Cardiac muscle cell (in vitro differentiated cells and primary cell): ENCODE measurements at regions not wholly inside any gene's neighbourhood (a gene's known extent, or its start where the extent isn't known, plus 50 kb on each side); places are given as distances from the start of the nearest gene placed in this dataset.

Source experiments
- DNase-seq, 2 donors: peaks; one replicate each; pipeline versions ENCODE4 v3.0.0 to v3.0.0-alpha.2; 2010 to 2017; ENCODE audit warnings: low read depth in 1 of 2, low spot score in 1 of 2
- H3K27ac ChIP-seq: fragments of 200-600 bp; sonication (generic); 2 replicates; pipeline ENCODE4 v1.5.1; 2016
- H3K27me3 ChIP-seq: fragments of 200-600 bp; sonication (generic); 2 replicates; pipeline ENCODE4 v1.6.0; 2016; ENCODE audit warnings: control low read depth
- H3K36me3 ChIP-seq: fragments of 200-600 bp; sonication (generic); 2 replicates; pipeline ENCODE4 v1.5.1; 2016; ENCODE audit warnings: control low read depth
- H3K4me1 ChIP-seq: fragments of 200-600 bp; sonication (generic); 2 replicates; pipeline ENCODE4 v1.8.1; 2017; ENCODE audit warnings: low read depth, mild to moderate bottlenecking, mixed run types
- H3K4me3 ChIP-seq: fragments of 200-600 bp; sonication (generic); 2 replicates; pipeline ENCODE4 v1.5.1; 2016; ENCODE audit warnings: mild to moderate bottlenecking
- H3K9me3 ChIP-seq: fragments of 200-600 bp; sonication (generic); 2 replicates; pipeline ENCODE4 v1.5.1; 2017; ENCODE audit warnings: low read depth, mild to moderate bottlenecking, control low read depth
- CTCF ChIP-seq: IDR thresholded peaks from 2 replicates; pipeline ENCODE4 v1.5.1; 2012; ENCODE audit warnings: low read depth, mild to moderate bottlenecking, low read length

- no peaks in the 10 kb centered on the region for H3K36me3 ChIP-seq
- no peak for DNase-seq
- H3K9me3 ChIP-seq = no peaks in the 10 kb centered on the region
- no peak overlapping the region for H3K4me3 ChIP-seq
- no peaks in the 10 kb centered on the region for H3K4me1 ChIP-seq
- H3K27me3 ChIP-seq = no peaks in the 10 kb centered on the region
- H3K27ac ChIP-seq = no peak overlapping the region
- TF ChIP-seq CTCF = no peak
Observed at GRCh38 chr6:125571207-125571755, 178.2 kb upstream of the HEY2 start.

DNA sequence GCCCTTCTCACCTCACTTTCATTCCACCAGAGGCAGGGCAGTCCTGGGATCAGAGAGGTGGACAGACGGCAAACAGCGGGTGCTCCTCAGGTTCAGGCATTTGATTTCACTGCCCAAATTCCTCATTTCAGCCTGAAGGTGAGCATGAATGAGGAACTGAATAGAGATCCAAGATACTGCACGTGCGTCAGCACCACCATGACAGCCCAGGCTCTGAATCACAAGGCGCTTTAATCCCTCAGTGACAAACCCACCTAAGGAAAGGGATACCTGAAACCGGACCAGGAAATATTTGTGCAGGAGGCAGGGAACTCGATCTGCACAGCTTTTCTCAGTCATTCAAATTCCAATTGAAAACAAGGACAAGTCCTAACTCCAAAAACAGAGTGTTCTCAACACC, 174.8 kb upstream of the HEY2 start:
- no peak overlapping the region for H3K4me3 ChIP-seq
- H3K36me3 ChIP-seq = no peaks in the 10 kb centered on the region
- H3K27ac ChIP-seq = no peak overlapping the region
- H3K9me3 ChIP-seq = no peaks in the 10 kb centered on the region
- peaks cover 20% of the 10 kb centered on the region for H3K4me1 ChIP-seq
- H3K27me3 ChIP-seq = no peaks in the 10 kb centered on the region
- no peak for DNase-seq
- no peak for TF ChIP-seq CTCF

DNA sequence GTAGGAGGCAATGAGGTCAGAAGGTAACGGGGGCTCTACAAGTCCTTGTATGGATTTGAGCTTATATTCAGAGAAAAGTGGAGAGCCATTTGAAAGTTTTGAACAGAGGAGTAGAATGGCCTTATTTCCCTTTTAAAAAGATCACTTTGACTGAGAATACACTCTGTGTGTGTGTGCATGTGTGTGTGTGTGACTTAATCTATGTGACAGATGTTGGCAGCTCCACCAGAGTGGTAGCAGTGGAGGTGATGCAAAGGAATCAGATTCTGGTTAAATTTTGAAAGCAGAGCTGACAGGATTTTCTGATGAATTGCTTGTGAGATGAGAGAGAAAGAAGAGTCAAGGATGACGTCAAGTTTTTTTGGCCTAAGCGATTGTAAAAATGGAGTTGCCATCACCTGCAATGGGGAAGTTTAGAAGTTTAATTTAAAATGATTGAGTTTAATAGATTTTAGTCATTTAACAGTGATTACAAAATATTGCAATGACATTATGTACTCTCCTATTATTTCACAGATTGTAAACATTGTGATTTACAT, 172.2 kb upstream of the HEY2 start:
- no peak for TF ChIP-seq CTCF

GRCh38 chr6:125584468-125584939, 164.9 kb upstream of the HEY2 start:
- H3K27me3 ChIP-seq = no peaks in the 10 kb centered on the region
- H3K36me3 ChIP-seq = no peaks in the 10 kb centered on the region
- no peak for TF ChIP-seq CTCF
- no peak overlapping the region for H3K4me3 ChIP-seq
- H3K4me1 ChIP-seq = peaks cover 19% of the 10 kb centered on the region
- H3K9me3 ChIP-seq = no peaks in the 10 kb centered on the region
- peak in 1 of 2 donors; percentile 82 for DNase-seq
- peak overlapping the region; percentile 58 for H3K27ac ChIP-seq

More for the DNA sequence above, 172.2 kb upstream of the HEY2 start:
- Histone ChIP-seq H3K27me3 (no peaks in the 10 kb centered on the region), H3K4me1 (peaks cover 23% of the 10 kb centered on the region), H3K27ac (no peak overlapping the region), H3K36me3 (no peaks in the 10 kb centered on the region), H3K4me3 (no peak overlapping the region), H3K9me3 (no peaks in the 10 kb centered on the region)
- DNase-seq = no peak

DNA sequence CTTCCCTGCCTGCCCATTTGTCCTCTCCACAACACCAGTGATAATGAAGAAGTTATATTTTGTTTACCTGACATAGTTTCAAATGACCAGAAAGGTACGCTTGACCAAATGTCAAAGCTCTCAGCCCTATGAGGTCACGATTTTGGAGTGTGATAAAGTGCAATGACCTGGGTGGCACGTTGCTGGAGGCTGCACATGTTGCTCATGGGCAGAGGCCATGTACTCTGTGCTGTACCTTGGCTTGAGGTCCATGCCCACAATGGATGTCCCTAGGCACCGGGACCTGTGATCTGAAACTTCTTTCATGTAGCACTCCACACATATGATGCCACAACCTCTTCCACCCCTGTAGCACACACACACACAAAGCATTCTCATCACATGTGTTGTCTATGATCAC, 164.0 kb upstream of the HEY2 start:
- H3K27me3 ChIP-seq = no peaks in the 10 kb centered on the region
- H3K4me1 ChIP-seq = peaks cover 19% of the 10 kb centered on the region
- no peaks in the 10 kb centered on the region for H3K9me3 ChIP-seq
- no peaks in the 10 kb centered on the region for H3K36me3 ChIP-seq
- DNase-seq = no peak
- no peak for TF ChIP-seq CTCF
- H3K27ac ChIP-seq = peak overlapping the region; percentile 5
- H3K4me3 ChIP-seq = no peak overlapping the region

GRCh38 chr6:125586074-125586473, 163.4 kb upstream of the HEY2 start:
- peak in 1 of 2 donors; percentile 13 for DNase-seq
- peaks cover 19% of the 10 kb centered on the region for H3K4me1 ChIP-seq
- no peaks in the 10 kb centered on the region for H3K9me3 ChIP-seq
- H3K27ac ChIP-seq = peak overlapping the region; percentile 5
- no peaks in the 10 kb centered on the region for H3K27me3 ChIP-seq
- no peak overlapping the region for H3K4me3 ChIP-seq
- TF ChIP-seq CTCF = no peak
- H3K36me3 ChIP-seq = no peaks in the 10 kb centered on the region
